ENCODE measurements at regions not wholly inside any gene's neighbourhood (a gene's known extent, or its start where the extent isn't known, plus 50 kb on each side); places are given as distances from the start of the nearest gene placed in this dataset.

DNA sequence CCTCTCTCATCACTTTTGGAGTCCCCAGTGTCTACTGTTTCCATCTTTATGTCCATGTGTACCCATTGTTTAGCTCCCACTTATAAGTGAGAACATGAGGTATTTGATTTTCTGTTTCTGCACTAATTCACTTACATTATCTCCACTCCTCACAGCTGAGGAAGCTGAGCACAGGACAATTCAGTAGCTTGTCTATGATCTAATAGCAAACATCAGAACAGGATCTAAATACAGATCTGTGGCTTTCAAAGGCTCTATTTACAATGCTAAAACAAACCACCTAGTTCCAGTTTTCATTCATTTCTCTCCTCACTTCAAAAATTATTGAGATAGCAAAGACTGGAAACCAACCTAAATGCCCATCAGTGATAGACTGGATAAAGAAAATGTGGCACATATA lies 52.0 kb upstream of the DDX18 start:
- DNase-seq (ENCODE audit: low read depth, low spot score) (no peak), ATAC-seq (no peak)
- Histone ChIP-seq H3K79me2 (ENCODE audit: insufficient read depth, low read length) (no peaks in the 10 kb centered on the region), H3K4me1 (ENCODE audit: control insufficient read depth in 1 of 2, insufficient read depth in 2 of 2, low read length in 2 of 2) (no peaks in the 10 kb centered on the region), H3K4me2 (ENCODE audit: low read length) (no peak overlapping the region), H3K9ac (ENCODE audit: low read length) (no peak overlapping the region), H3K9me2 (ENCODE audit: insufficient read depth) (no peaks in the 10 kb centered on the region), H3K9me3 (ENCODE audit: control insufficient read depth in 1 of 2, insufficient read depth in 1 of 2, low read depth in 1 of 2, low read length in 2 of 2) (no peaks in the 10 kb centered on the region), H4K20me1 (ENCODE audit: insufficient read depth) (no peaks in the 10 kb centered on the region), H3K27ac (ENCODE audit: low read depth, low read length) (no peak overlapping the region), H3K27me3 (ENCODE audit: insufficient read depth, low read length) (no peaks in the 10 kb centered on the region), H2AFZ (ENCODE audit: low read depth, low read length, poor library complexity, severe bottlenecking) (no peak overlapping the region), H3K36me3 (ENCODE audit: control insufficient read depth in 1 of 2, insufficient read depth in 2 of 2, low read length in 2 of 2) (no peaks in the 10 kb centered on the region), H3K4me3 (replicated peaks in 1 of 2; ENCODE audit: low read depth in 1 of 2, low read length in 2 of 2) (no peak overlapping the region)
- intact Hi-C loops (cut with micrococcal nuclease) = no loop called here
- no TSS peak for BruUV-seq (replicated peaks)
- TF ChIP-seq ZFX (IDR thresholded peaks at IDR 0.05) (no peak), EGR1 (IDR thresholded peaks at IDR 0.05; ENCODE audit: low read depth) (no peak), SP1 (IDR thresholded peaks at IDR 0.05; ENCODE audit: low read depth) (no peak), EZH2phosphoT487 (IDR thresholded peaks at IDR 0.05; ENCODE audit: borderline replicate concordance) (no peak)
- TF ChIP-seq, protein P1, sequence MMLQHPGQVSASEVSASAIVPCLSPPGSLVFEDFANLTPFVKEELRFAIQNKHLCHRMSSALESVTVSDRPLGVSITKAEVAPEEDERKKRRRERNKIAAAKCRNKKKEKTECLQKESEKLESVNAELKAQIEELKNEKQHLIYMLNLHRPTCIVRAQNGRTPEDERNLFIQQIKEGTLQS (IDR thresholded peaks at IDR 0.05) = no peak
- ChIA-PET RAD21 (ENCODE audit: low non-redundant PET in 1 of 2, low total read pairs in 2 of 2, uncharacterized antibody in 2 of 2, unreplicated experiment in 2 of 2) (no interaction called here), CTCF (no interaction called here), POLR2A (no interaction called here)

DNA sequence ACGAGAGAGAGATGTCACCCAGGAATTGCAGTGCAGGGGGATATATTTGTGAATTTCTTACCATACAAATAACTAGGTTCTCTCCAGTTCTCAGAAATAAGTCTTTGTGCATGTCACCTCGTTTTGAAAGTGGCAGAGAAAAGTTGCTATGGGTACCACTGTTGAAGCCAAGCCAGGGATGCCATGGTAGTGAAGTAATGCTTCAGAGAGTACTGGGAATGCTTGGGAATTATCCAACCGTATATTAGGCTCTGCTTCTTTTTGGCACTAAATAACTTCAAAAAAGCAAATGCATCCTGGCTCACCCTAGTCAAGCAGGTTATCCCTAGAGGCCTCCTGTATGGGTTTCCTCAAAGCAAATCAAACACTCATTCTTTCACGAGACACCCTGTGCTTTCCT lies 50.7 kb upstream of the DDX18 start:
- ChIA-PET POLR2A (no interaction called here), RAD21 (ENCODE audit: low non-redundant PET in 1 of 2, low total read pairs in 2 of 2, uncharacterized antibody in 2 of 2, unreplicated experiment in 2 of 2) (no interaction called here), CTCF (no interaction called here)
- H3K9me2 ChIP-seq (ENCODE audit: insufficient read depth) = no peaks in the 10 kb centered on the region
- ATAC-seq (no peak), DNase-seq (ENCODE audit: low read depth, low spot score) (no peak)
- H4K20me1 ChIP-seq (ENCODE audit: insufficient read depth) = no peaks in the 10 kb centered on the region
- no peak overlapping the region for H3K9ac ChIP-seq (ENCODE audit: low read length)
- H3K4me3 ChIP-seq (replicated peaks in 1 of 2; ENCODE audit: low read depth in 1 of 2, low read length in 2 of 2) = no peak overlapping the region
- no peaks in the 10 kb centered on the region for H3K79me2 ChIP-seq (ENCODE audit: insufficient read depth, low read length)
- no TSS peak for BruUV-seq (replicated peaks)
- H3K4me1 ChIP-seq (ENCODE audit: control insufficient read depth in 1 of 2, insufficient read depth in 2 of 2, low read length in 2 of 2) = no peaks in the 10 kb centered on the region
- no peaks in the 10 kb centered on the region for H3K27me3 ChIP-seq (ENCODE audit: insufficient read depth, low read length)
- H3K9me3 ChIP-seq (ENCODE audit: control insufficient read depth in 1 of 2, insufficient read depth in 1 of 2, low read depth in 1 of 2, low read length in 2 of 2) = no peaks in the 10 kb centered on the region
- TF ChIP-seq ZBTB33 (IDR thresholded peaks at IDR 0.05; ENCODE audit: extremely low read depth, insufficient replicate concordance, low read length) = no peak
- H2AFZ ChIP-seq (ENCODE audit: low read depth, low read length, poor library complexity, severe bottlenecking) = no peak overlapping the region
- no peaks in the 10 kb centered on the region for H3K36me3 ChIP-seq (ENCODE audit: control insufficient read depth in 1 of 2, insufficient read depth in 2 of 2, low read length in 2 of 2)
- no peak overlapping the region for H3K27ac ChIP-seq (ENCODE audit: low read depth, low read length)
- intact Hi-C loops (cut with micrococcal nuclease) = no loop called here
- no peak overlapping the region for H3K4me2 ChIP-seq (ENCODE audit: low read length)
